ENCODE measurements at regions not wholly inside any gene's neighbourhood (a gene's known extent, or its start where the extent isn't known, plus 50 kb on each side); places are given as distances from the start of the nearest gene placed in this dataset.
"Not testable (repeated sequence)": the region's sequence is repeated elsewhere in the genome, so short reads cannot be mapped to it uniquely, and the experiment has no call there.

DNA sequence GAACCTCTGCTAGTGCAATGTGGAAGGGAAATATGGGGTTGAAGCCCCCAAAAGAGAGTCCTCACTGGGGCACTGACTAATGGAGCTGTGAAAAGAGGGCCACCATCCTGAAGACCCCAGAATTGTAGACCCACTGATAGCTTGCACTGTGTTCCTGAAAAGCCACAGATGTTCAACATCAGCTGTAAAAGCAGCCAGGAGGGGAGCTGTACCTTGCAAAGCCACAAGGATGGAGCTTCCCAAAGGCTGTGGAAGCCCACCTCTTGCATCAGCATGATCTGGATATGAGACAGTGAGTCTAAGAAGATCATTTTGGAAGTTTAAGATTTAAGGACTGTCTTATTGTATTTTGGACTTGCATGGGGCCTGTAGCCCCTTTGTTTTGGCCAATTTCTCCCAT lies 125.8 kb upstream of the TGFBR2 start:
- H3K9me2 ChIP-seq (ENCODE audit: insufficient read depth): 0 out of 2 replicates have a peak, but pooled peaks cover 7% of the 10 kb centered on the region
- Mint-ChIP-seq H3K27ac (no peak overlapping the region), H3K9me3 (peaks cover 14% of the 10 kb centered on the region), H3K4me3 (no peak overlapping the region), H3K36me3 (ENCODE audit: low read depth) (peaks cover 15% of the 10 kb centered on the region), H3K4me1 (no peaks in the 10 kb centered on the region), H3K27me3 (ENCODE audit: insufficient read depth, low read depth, poor library complexity) (no peaks in the 10 kb centered on the region)
- DNase-seq (ENCODE audit: low spot score) (no peak), ATAC-seq (no peak)
- no peaks in the 10 kb centered on the region for H3F3A ChIP-seq (replicated peaks; ENCODE audit: low read depth)
- no peaks in the 10 kb centered on the region; the same call in 1 of the 2 replicates for H3K36me3 ChIP-seq (ENCODE audit: insufficient read depth)
- H3K27me3 ChIP-seq (ENCODE audit: insufficient read depth): no peaks in the 10 kb centered on the region
- H3K79me2 ChIP-seq (replicated peaks; ENCODE audit: insufficient read depth): no peaks in the 10 kb centered on the region
- H3K4me2 ChIP-seq: no peak overlapping the region
- H3K4me3 ChIP-seq: no peak overlapping the region
- TF ChIP-seq POLR2AphosphoS5 (IDR thresholded peaks at IDR 0.05; ENCODE audit: low read depth) (no peak), CREB1 (CRISPR knock-in tag; IDR thresholded peaks at IDR 0.05; ENCODE audit: low read depth) (no peak), STAT1 (IDR thresholded peaks at IDR 0.05; ENCODE audit: unreplicated experiment) (no peak)
- TF ChIP-seq, protein P1, sequence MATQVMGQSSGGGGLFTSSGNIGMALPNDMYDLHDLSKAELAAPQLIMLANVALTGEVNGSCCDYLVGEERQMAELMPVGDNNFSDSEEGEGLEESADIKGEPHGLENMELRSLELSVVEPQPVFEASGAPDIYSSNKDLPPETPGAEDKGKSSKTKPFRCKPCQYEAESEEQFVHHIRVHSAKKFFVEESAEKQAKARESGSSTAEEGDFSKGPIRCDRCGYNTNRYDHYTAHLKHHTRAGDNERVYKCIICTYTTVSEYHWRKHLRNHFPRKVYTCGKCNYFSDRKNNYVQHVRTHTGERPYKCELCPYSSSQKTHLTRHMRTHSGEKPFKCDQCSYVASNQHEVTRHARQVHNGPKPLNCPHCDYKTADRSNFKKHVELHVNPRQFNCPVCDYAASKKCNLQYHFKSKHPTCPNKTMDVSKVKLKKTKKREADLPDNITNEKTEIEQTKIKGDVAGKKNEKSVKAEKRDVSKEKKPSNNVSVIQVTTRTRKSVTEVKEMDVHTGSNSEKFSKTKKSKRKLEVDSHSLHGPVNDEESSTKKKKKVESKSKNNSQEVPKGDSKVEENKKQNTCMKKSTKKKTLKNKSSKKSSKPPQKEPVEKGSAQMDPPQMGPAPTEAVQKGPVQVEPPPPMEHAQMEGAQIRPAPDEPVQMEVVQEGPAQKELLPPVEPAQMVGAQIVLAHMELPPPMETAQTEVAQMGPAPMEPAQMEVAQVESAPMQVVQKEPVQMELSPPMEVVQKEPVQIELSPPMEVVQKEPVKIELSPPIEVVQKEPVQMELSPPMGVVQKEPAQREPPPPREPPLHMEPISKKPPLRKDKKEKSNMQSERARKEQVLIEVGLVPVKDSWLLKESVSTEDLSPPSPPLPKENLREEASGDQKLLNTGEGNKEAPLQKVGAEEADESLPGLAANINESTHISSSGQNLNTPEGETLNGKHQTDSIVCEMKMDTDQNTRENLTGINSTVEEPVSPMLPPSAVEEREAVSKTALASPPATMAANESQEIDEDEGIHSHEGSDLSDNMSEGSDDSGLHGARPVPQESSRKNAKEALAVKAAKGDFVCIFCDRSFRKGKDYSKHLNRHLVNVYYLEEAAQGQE (IDR thresholded peaks at IDR 0.05; ENCODE audit: unreplicated experiment): no peak
- H3K4me1 ChIP-seq (ENCODE audit: insufficient read depth): no peaks in the 10 kb centered on the region
- H4K20me1 ChIP-seq (replicated peaks; ENCODE audit: insufficient read depth): no peaks in the 10 kb centered on the region
- no peak overlapping the region for H3K27ac ChIP-seq (ENCODE audit: low read depth)
- H2AFZ ChIP-seq: no peak overlapping the region

DNA sequence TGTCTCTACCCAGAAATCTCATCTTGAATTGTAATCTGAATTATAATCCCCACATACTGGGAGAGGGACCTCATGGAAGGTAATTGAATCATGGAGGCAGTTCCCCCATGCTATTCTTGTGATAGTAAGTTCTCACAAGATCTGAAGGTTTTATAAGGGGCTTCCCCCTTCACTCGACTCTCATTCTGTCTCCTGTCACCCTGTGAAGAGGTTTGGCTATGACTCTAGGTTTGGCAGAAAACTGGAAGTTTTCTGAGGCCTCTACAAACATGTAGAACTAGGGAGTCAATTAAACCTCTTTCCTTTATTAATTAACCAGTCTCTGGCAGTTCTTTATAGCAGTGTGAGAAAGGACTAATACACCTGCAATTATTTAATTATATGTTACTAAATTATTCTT lies 125.2 kb upstream of the TGFBR2 start:
- Histone ChIP-seq H3K79me2 (replicated peaks; ENCODE audit: insufficient read depth) (no peaks in the 10 kb centered on the region), H3K9me2 (ENCODE audit: insufficient read depth) (0 out of 2 replicates have a peak, but pooled peaks cover 7% of the 10 kb centered on the region), H4K20me1 (replicated peaks; ENCODE audit: insufficient read depth) (no peaks in the 10 kb centered on the region), H3K27me3 (ENCODE audit: insufficient read depth) (no peaks in the 10 kb centered on the region), H3K27ac (ENCODE audit: low read depth) (no peak overlapping the region), H3K4me1 (ENCODE audit: insufficient read depth) (no peaks in the 10 kb centered on the region), H3K4me3 (no peak overlapping the region), H2AFZ (no peak overlapping the region), H3K36me3 (ENCODE audit: insufficient read depth) (no peaks in the 10 kb centered on the region; the same call in 1 of the 2 replicates), H3K4me2 (no peak overlapping the region), H3F3A (replicated peaks; ENCODE audit: low read depth) (no peaks in the 10 kb centered on the region)
- no peak for DNase-seq (ENCODE audit: low spot score)
- no peak overlapping the region for H3K27ac Mint-ChIP-seq
- TF ChIP-seq, protein P2, sequence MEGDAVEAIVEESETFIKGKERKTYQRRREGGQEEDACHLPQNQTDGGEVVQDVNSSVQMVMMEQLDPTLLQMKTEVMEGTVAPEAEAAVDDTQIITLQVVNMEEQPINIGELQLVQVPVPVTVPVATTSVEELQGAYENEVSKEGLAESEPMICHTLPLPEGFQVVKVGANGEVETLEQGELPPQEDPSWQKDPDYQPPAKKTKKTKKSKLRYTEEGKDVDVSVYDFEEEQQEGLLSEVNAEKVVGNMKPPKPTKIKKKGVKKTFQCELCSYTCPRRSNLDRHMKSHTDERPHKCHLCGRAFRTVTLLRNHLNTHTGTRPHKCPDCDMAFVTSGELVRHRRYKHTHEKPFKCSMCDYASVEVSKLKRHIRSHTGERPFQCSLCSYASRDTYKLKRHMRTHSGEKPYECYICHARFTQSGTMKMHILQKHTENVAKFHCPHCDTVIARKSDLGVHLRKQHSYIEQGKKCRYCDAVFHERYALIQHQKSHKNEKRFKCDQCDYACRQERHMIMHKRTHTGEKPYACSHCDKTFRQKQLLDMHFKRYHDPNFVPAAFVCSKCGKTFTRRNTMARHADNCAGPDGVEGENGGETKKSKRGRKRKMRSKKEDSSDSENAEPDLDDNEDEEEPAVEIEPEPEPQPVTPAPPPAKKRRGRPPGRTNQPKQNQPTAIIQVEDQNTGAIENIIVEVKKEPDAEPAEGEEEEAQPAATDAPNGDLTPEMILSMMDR (conservative IDR thresholded peaks at IDR 0.05; ENCODE audit: low read depth in 2 of 2): no peak
- no peak for TF ChIP-seq EZH2phosphoT487 (IDR thresholded peaks at IDR 0.05; ENCODE audit: unreplicated experiment)
- no peak for TF ChIP-seq ZNF114 (CRISPR knock-in tag; IDR thresholded peaks at IDR 0.05)
- H3K4me1 Mint-ChIP-seq: no peaks in the 10 kb centered on the region
- ATAC-seq: no peak
- peaks cover 14% of the 10 kb centered on the region for H3K9me3 Mint-ChIP-seq
- peaks cover 15% of the 10 kb centered on the region for H3K36me3 Mint-ChIP-seq (ENCODE audit: low read depth)
- no peaks in the 10 kb centered on the region for H3K27me3 Mint-ChIP-seq (ENCODE audit: insufficient read depth, low read depth, poor library complexity)
- H3K4me3 Mint-ChIP-seq: no peak overlapping the region

DNA sequence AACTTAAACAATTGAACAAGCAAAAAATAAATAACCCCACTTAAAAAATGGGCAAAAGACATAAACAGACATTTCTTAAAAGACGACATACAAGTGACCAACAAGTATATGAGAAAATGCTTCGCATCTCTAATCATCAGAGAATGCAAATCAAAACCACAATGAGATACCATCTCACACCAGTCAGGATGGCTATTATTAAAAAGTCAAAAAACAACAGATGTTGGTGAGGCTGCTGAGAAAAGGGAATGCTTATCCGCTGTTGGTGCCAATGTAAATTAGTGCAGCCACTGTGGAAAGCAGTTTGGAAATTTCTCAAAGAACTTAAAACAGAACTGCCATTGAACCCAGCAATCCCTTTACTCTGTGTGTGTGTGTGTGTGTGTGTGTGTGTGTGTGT lies 122.2 kb upstream of the TGFBR2 start:
- ATAC-seq; H3K27ac ChIP-seq (ENCODE audit: low read depth); H3K36me3 ChIP-seq (ENCODE audit: insufficient read depth); H3K4me1 ChIP-seq (ENCODE audit: insufficient read depth); H3K4me3 Mint-ChIP-seq; H2AFZ ChIP-seq; H3K4me2 ChIP-seq; H3K27ac Mint-ChIP-seq; H3K9me2 ChIP-seq (ENCODE audit: insufficient read depth); H3K27me3 ChIP-seq (ENCODE audit: insufficient read depth); H3K27me3 Mint-ChIP-seq (ENCODE audit: insufficient read depth, low read depth, poor library complexity); H3K79me2 ChIP-seq (replicated peaks; ENCODE audit: insufficient read depth); H3K4me3 ChIP-seq; H3K4me1 Mint-ChIP-seq; H3F3A ChIP-seq (replicated peaks; ENCODE audit: low read depth); DNase-seq (ENCODE audit: low spot score); H4K20me1 ChIP-seq (replicated peaks; ENCODE audit: insufficient read depth): not testable (repeated sequence)
- peaks cover 14% of the 10 kb centered on the region for H3K36me3 Mint-ChIP-seq (ENCODE audit: low read depth)
- H3K9me3 Mint-ChIP-seq: peaks cover 13% of the 10 kb centered on the region

Measured in GM23338 (cell line).